Right lobe of liver (tissue), 6 donors: ENCODE measurements at regions not wholly inside any gene's neighbourhood (a gene's known extent, or its start where the extent isn't known, plus 50 kb on each side); places are given as distances from the start of the nearest gene placed in this dataset.

Source experiments
- ATAC-seq, 4 donors: fragments of 200-7000 bp; cut with Tn5 transposase; one replicate each; pipeline ENCODE4 v1.9.1; 2020; ENCODE audit warnings: mild to moderate bottlenecking in 4 of 4, moderate library complexity in 4 of 4
- DNase-seq, 3 donors: peaks; one replicate each; pipeline ENCODE4 v3.0.0-alpha.2; 2020
- H3K27ac ChIP-seq, 3 donors: fragments of 200-600 bp; one replicate each; pipeline ENCODE4 v1.8.0; 2022
- H3K27me3 ChIP-seq, 2 donors: fragments of 200-600 bp; one replicate each; pipeline ENCODE4 v1.8.0; 2022
- H3K36me3 ChIP-seq, 4 donors: fragments of 200-600 bp; sonication (generic) in 1 of 4; one replicate each; pipeline versions ENCODE4 v1.5.1 to v1.8.0; 2017 to 2022; ENCODE audit warnings: control low read depth in 1 of 4
- H3K4me1 ChIP-seq, 4 donors: fragments of 200-600 bp; sonication (generic) in 1 of 4; one replicate each; pipeline versions ENCODE4 v1.5.1 to v1.8.0; 2017 to 2022; ENCODE audit warnings: control low read depth in 1 of 4
- H3K4me3 ChIP-seq, 3 donors: fragments of 200-600 bp; one replicate each; pipeline ENCODE4 v1.8.0; 2022
- H3K9me3 ChIP-seq, 4 donors: fragments of 200-600 bp; sonication (generic) in 1 of 4; one replicate each; pipeline versions ENCODE4 v1.5.1 to v1.8.0; 2017 to 2022; ENCODE audit warnings: control low read depth in 1 of 4
- CTCF ChIP-seq, 4 donors: fragments of 200-600 bp in 3 of 4; fragments of 450-650 bp in 1 of 4; IDR thresholded peaks; one replicate each; pipeline versions ENCODE4 v1.5.1 to v1.8.0; 2016 to 2022; ENCODE audit warnings: antibody characterized with exemption in 4 of 4, mild to moderate bottlenecking in 2 of 4
- POLR2A ChIP-seq: fragments of 450-650 bp; IDR thresholded peaks from one replicate; pipeline ENCODE4 v1.6.1; 2017; ENCODE audit warnings: antibody characterized with exemption, mild to moderate bottlenecking
- WGBS: methylation state at CpG from one replicate; pipeline ENCODE4 v1.1.6; 2018; ENCODE audit warnings: low coverage, low lambda C conversion rate; ENCODE audit not compliant: insufficient coverage; ENCODE audit errors: missing lambda C conversion rate; 5-methylcytosine and 5-hydroxymethylcytosine counted together
- intact Hi-C, 2 donors: fragments of 100-400 bp; cut with DNase I; formaldehyde crosslinking; loops; one replicate each; pipeline versions ENCODE4 v1.11.2 to v1.14.1; 2022
- donor health status: DM: no; HTN: yes; CAD: no.
- donor health status: DM: no; HTN: no; CAD: no.
- donor health status: DM: no; HTN: no; CAD: no.
- donor health status: DM: no; HTN: yes; CAD: no.
- donor health status: DM: no; HTN: yes; CAD: no.

- no peaks in the 10 kb centered on the region for H3K36me3 ChIP-seq
- ATAC-seq (no peak), DNase-seq (no peak)
- no peak overlapping the region for H3K27ac ChIP-seq
- intact Hi-C loops: no loop called here
- H3K4me1 ChIP-seq: no peaks in the 10 kb centered on the region
- 80% methylated on average over 1 of the region's 1 CpG for WGBS
- H3K4me3 ChIP-seq: no peak overlapping the region
- TF ChIP-seq POLR2A (no peak), CTCF (IDR thresholded peaks at IDR 0.05) (no peak)
- no peaks in the 10 kb centered on the region for H3K9me3 ChIP-seq
- no peaks in the 10 kb centered on the region for H3K27me3 ChIP-seq
These were observed 447.6 kb upstream of the CHST9 start for GRCh38 chr18:27632706-27633105.

GRCh38 chr18:27627927-27628326 is 442.8 kb upstream of the CHST9 start:
- no peaks in the 10 kb centered on the region for H3K36me3 ChIP-seq
- intact Hi-C loops: no loop called here
- H3K27me3 ChIP-seq: no peaks in the 10 kb centered on the region
- TF ChIP-seq POLR2A (no peak), CTCF (IDR thresholded peaks at IDR 0.05) (no peak)
- no peaks in the 10 kb centered on the region for H3K9me3 ChIP-seq
- no peak for ATAC-seq
- no peak for DNase-seq
- no peak overlapping the region for H3K27ac ChIP-seq
- no peaks in the 10 kb centered on the region for H3K4me1 ChIP-seq
- no peak overlapping the region for H3K4me3 ChIP-seq
- WGBS: 49% methylated on average over 3 of the region's 4 CpGs

DNA sequence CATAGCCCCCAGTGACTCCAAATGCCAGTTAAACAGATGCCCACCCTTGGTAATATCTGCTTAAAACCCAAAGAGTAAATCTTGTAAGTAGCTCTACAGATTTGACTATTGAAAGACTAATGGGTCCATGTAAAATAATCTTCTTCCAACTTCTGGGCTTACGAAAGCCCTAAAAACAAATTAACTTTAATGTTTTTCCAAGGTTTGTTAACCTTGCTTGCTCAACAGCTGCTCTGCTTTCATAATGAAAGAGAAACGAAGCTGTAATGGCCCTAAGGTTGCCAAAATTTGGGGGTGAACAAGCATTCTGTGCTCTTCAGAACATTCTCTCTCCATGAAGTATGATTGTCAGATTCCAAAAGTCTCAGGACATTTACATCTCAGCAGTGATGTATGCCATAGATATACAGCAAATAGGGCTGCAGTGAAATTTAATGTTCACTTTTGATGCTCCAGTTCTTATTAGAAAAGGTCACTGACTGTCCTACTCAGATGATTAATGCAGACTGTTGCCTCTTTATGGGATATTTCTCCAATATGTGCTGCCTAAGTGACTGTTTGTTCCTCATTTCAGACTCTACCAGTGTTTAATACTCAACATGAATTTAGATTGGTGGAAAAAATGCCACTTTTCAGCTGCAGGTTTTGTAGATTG is 436.3 kb upstream of the CHST9 start:
- Histone ChIP-seq H3K27ac (peak overlapping the region in 2 of 3 donors; percentile 53 to 72), H3K9me3 (no peaks in the 10 kb centered on the region), H3K36me3 (no peaks in the 10 kb centered on the region), H3K4me1 (peaks cover 0 to 42% (median 6%) of the 10 kb centered on the region in 4 donors), H3K4me3 (no peak overlapping the region), H3K27me3 (no peaks in the 10 kb centered on the region)
- ATAC-seq (peak; percentile 58 to 90 (median 71)), DNase-seq (peak in 1 of 3 donors; percentile 56)
- 19% methylated on average over 2 of the region's 2 CpGs for WGBS
- intact Hi-C loops: no loop called here
- TF ChIP-seq POLR2A: no peak
- no peak for TF ChIP-seq CTCF (IDR thresholded peaks at IDR 0.05)

- Histone ChIP-seq H3K9me3 (no peaks in the 10 kb centered on the region), H3K4me3 (peak overlapping the region in 1 of 3 donors; percentile 30), H3K27me3 (no peaks in the 10 kb centered on the region), H3K27ac (peak overlapping the region; percentile 48 to 72 (median 53)), H3K36me3 (no peaks in the 10 kb centered on the region), H3K4me1 (peaks cover 0 to 56% (median 13%) of the 10 kb centered on the region in 4 donors)
- TF ChIP-seq POLR2A (no peak), CTCF (IDR thresholded peaks at IDR 0.05) (no peak)
- peak in 2 of 4 donors; percentile 7 to 11 for ATAC-seq
- DNase-seq: no peak
- WGBS: 80% methylated on average over 2 of the region's 4 CpGs
- intact Hi-C loops: no loop called here
These were observed 434.8 kb upstream of the CHST9 start for GRCh38 chr18:27619906-27620305.
